Embryonic facial prominence (tissue), 1 donor: ENCODE measurements at regions not wholly inside any gene's neighbourhood (a gene's known extent, or its start where the extent isn't known, plus 50 kb on each side); places are given as distances from the start of the nearest gene placed in this dataset.

Experiments
- DNase-seq: peaks from one replicate; pipeline ENCODE4 v3.0.0-alpha.2; 2016; ENCODE audit errors: extremely low spot score

DNA sequence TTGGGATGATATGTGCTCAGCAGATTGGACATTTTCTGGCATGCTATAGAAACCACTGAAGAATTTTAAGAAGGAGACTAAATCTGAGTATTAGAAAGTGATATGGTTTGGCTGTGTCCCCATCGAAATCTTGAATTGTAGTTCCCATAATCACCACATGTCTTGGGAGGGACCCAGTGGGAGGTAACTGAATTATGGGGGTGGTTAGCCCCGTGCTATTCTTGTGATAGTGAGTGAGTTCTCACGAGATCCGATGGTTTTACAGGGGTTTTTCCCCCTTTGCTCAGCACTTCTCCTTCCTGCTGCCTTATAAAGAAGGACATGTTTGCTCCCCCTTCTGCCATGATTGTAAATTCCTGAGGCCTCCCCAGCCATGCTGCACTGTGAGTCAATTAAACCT is 535.9 kb upstream of the VRK2 start:
- DNase-seq: no peak

DNA sequence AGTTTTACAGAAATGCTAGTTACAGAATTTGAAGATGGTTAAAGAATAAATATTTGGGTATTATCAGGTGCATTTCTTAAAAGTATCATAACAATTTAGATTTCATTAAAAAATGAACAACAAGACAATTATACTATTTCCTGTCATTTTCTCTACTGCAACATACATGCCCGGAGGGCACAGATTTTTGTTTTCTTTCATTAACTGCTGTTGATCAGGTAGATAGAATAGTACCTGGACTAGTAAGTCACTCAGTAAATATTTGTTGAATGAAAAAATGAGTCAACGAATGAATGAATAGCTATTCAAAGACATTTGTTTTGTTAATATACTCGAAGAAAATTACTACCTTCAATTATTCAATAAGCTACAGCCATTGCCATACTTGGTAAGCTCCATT is 531.2 kb upstream of the VRK2 start:
- no peak for DNase-seq

DNA sequence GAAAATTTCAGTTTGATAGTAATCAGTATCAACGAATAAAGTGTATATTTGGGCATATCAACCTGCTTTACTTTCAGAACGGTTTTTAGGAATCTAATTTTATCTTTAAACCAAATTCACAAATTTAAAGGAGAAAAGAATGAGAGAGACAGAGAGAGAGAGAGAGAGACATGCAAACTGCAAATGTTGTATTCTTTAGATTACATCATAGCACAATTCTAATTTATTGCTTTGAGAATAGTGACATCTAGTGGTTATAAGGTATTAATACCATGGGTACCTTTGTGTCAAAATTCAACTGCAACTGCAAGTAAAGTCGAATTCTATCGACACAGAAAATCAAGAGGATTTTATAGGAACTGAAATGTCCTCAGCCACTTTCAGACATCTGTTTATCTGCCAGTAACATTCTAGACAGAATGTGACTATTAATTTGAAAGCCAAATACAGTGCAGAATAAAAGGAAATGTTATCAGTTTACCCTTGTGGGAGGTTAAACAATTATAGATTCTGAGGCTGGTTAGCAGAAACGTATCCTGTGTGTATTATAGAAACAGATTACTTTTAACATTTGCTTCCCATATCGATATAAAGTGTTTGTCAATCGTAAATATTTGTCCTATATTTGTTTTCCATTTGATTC is 529.8 kb upstream of the VRK2 start:
- peak; percentile 49 for DNase-seq

DNA sequence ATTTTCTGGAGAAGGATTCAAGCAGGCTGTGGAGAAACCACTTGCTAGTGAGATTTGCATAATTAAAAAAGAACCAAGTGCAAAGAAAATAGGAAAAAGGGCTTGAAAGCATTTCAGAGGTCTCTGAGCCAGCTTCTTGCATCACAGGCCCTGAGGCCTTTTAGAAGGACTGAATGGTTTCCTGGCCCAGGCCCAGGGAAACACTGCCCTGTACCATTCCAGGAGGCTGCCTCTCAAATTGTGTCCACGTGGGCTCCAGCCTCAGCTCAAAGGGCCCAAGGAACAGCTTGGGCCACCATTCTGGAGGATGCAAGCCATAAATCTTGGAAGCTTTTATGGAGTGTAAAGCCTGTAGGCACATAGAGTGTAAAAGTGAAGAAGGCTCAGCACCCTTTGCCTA is 523.3 kb upstream of the VRK2 start:
- DNase-seq: no peak

DNA sequence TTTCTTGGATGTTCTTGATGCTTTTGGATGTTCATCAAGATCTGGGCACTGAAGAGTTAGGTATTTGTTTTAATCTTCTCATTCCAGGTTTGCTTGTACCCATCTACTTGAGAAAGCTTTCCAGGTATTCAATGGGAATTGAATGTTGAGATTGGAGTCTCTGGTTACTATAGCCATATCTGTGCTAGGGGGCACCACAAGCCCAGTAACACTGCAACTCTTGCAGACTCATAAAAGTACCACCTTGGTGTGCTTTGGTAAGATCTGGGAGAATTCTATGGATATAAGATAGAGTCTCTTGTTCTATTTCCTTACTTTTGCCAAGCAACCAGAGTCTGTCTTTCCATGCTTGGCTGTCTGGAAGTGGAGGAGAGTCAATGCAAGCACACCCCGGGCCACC is 518.9 kb upstream of the VRK2 start:
- DNase-seq: no peak

DNA sequence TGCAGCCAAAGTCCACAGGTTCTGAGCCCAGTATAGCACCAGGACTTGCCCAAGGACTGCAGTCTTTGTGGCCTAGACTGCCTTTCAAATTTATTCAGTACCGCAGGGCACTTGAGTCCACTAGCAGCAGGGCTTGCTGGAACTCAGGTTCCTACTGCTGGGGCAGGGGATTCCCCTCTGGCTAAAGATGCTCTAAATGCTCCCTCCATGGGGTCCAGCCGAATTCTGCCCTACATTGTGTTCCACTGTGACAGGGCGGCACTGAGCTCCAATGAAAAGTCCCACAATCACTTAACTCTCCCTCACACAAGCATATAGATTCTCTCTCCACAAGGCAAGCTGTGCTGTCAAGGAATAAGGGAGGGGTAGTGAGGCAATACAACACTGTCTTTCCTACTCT is 518.1 kb upstream of the VRK2 start:
- DNase-seq: no peak

DNA sequence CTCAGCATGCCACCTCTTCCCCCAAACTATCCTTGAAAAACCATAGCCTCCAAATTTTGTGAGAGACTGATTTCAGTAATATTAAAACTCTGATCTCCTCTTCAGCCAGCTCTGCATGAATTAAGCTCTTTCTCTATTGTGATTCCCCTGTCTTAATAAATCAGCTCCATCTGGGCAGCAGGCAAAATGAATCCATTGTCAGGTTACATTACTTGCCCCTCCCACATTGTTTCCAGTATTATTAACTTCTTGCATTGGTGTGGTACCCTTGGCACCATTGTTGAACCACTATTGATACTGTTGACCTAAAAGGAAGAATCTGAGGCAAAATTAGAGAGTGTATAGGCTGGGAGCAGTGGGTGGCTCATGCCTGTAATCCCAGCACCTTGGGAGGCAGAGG is 512.2 kb upstream of the VRK2 start:
- no peak for DNase-seq

DNA sequence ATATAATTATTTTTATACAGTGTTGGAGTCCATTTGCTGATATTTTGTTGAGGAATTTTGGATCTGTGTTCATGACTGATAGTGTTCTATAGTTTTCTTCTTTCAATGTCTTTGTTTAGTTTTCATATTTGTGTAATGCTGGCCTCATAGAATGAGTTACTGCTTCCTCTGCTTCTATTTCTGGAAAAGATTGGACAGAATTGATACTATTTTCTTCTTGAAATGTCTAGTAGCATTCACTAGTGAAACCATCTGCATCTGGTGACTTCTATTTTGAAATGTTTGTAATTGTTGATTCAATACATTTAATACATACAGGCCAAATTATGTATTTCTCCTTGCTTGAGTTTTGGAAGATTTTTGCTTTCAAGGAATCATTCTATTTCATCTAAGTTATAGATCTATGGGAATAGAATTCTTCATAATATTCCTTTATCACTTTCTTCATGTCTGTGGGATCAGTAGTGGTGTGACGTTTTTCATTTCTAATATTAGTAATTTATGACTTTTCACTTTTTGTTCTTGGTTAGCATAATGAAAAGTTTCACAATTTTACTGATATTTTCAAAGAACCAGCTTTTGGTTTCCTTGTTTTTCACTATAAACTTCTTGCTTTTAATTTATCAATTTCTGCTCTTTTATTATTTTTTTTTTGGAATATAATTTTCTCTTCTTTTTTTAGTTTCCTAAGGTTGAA is 509.9 kb upstream of the VRK2 start:
- no peak for DNase-seq

DNA sequence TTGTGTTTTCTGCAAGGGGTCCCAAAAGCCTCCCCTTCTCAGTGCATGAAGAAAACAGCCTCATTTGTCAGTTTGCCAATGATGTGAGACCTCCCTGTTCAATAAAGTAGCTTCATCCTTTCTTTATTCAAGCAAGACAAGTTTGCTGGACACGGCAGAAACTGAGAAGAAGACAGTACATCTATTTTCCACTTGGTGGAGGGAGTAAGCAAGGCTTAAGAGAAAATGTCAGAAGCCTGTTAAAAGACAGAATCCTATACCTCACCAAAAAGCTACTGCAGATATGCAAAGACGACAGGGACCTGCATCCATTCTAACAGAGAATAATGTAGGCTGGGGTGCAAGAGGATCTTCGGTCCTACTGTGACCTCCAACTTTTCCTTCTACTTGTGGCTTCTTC is 506.8 kb upstream of the VRK2 start:
- no peak for DNase-seq

DNA sequence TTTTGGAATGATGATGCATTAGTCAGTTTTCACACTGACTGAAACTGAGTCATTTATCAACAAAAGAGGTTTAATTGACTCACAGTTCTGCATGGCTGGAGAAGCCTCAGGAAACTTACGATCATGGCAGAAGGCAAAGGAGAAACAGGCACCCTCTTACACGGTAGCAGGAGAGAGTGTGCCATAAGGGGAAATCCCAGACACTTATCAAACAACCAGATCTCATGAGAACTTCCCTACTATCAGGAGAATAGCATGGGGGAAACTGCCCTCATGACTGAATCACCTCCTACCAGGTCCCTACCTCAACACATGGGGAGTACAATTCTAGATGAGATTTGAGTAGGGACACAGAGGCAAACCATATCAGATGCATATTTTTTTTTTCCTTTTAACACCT is 504.5 kb upstream of the VRK2 start:
- DNase-seq: no peak

DNA sequence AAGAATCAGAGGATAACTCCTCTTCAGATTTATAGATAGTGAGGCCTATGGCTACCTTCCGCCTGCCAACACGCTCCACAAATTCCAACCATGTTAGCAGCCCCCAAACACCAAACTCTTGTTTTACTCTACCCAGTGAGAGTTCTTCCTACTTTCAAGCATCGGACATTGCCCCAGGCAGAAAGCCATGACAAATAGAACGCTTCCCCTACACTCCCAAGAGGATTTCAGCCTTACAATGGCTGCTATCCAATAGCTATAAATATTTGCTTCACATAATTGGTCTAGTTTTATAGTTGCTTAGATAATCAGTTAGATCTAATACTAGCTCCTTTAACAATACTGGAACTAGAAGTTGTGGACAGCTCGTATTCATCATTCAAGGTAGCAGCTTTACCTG is 503.4 kb upstream of the VRK2 start:
- no peak for DNase-seq

DNA sequence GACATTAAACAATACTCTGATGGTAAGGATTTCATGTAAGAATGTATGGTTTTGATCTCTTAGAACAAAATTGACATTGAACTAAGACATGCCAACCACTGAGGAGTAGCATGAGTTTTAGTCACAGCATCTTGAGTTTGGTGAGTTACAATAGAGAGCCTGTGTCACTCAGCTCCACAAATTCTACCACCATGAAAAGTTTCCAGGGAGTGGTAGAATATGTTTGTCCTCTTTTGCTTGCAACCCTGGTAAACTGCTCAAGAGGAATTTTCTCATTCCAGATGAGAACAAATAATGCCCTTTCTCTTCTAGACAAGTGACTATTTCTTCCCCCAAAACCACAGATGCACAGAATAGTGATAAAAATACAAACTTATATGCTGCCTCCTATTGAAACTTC is 502.0 kb upstream of the VRK2 start:
- no peak for DNase-seq

DNA sequence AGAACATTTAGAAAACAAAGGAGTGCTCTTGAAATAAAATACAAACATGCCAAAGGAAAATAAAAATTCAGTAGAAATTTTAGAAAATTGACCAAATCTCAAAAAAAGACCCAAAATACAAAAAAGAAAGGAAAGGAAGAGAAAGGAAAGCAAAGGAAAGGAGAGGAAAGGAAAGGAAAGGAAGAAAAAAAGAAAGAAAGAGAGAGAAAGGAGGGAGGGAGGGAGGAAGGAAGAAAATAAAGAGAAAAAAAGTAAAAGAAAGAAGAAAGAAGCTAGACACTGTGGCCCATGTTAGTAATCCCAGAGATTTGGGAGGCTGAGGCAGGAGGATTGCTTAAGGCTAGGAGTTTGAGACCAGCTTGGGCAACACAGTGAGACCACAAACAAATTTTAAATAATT is 500.1 kb upstream of the VRK2 start:
- DNase-seq: no peak

DNA sequence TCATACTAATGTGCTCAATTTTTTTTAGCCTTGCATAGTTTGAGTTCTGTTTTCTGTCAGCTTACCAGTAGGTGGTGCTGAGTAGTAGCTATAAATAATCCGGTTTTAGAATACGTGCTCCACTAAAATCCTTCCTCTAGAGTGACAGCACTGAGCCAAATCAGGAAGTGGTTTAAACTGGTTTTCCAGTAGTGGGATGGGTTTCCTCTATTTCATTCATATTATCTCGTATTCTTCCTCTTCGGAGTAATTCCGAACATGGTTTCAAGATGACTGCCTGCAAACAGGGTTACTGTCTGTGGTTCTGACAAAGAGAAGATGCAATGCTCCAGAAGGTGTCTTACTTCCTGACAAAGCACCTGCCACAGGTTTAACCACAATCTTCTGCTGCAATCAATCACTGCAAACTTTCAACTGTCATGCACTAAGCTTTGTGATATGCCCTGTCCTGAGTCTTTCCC is 496.9 kb upstream of the VRK2 start:
- DNase-seq: no peak

DNA sequence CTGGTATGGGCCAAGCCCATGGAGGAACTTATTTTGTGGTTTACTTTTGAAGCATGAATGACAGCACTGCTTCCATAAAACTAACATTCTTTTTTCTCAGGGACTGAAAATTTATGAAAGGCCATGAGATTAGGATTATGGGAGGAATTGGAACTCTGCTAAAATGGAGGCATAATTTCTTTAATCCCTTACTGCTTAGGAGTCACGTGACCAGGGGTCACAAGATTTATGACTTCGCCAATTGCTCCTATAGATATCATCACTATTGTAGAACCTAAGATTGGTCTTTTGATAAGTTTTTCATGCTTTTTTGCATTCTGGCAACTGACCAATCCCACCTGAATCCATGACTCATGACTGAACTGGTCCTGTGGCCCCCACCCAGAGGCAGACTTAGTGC is 495.7 kb upstream of the VRK2 start:
- no peak for DNase-seq

DNA sequence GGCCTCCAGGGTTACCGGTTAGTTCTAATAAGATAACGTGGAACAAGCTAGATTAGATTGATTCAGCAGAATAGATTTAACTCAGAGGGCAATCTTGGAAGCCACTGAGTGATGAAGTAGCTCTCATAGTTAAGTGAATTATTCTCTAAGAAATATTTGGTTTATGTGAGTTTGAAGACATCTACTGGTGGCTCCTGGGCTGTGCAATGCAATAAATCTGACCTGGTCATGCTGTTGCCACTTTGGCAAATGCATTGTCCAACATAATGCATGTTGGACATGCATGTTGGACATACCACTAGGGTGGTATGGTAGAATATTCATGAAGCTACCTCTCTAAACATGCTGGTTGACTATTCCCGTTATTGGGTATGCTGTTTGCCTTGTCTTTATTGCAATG is 493.7 kb upstream of the VRK2 start:
- DNase-seq: no peak

DNA sequence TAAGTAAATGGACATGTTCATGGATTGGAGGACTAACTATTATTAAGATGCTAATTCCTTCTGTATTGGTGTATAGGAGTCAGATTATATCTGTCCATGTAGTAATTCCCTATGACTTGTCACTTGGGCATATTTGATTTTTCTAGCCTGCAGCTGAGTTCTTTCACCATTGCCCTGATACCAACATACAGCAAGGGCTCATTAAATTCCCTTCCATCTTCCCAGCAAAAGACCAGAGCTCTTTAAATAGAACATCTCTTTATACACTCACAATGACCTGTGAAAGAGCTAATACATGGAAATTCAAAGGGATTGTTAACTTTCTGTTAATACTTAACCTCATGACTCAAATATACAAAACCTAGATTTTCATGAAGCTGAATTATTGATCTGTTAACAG is 492.3 kb upstream of the VRK2 start:
- no peak for DNase-seq

DNA sequence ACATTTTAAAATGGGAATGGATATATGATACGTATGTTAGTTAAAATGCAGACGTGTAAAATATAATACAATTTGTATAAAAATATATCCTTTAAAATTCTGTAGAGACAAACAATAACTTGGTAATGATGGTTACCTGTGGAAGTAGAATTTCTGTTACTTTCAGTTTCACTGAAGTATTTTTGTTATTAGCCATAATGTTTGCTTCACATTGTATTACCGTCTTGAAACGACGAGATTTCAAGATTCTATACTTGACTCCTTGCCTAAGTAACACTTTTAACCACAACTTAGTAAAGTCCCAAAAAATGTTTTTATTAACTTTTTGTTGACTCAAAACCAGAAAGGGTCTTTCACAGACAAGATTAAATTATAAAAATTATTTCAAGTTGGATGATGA is 488.3 kb upstream of the VRK2 start:
- no peak for DNase-seq

DNA sequence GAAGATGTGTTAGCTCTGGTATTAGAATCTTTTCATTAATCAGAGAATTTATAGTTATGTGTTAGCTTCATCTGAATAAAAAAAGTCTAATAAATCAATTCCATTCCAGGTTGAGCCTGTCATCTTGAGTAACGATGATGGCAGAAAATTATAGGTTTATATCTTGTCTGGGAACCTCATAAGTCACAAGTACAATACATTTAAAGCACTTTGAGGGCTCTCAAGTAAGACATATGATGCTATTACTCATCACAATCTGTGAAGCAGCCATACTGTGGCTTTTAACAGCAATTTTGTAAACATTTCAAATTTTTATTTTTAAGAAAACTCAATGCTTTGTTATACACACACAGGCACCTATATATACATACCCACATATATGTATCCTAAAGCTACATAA is 484.1 kb upstream of the VRK2 start:
- no peak for DNase-seq

DNA sequence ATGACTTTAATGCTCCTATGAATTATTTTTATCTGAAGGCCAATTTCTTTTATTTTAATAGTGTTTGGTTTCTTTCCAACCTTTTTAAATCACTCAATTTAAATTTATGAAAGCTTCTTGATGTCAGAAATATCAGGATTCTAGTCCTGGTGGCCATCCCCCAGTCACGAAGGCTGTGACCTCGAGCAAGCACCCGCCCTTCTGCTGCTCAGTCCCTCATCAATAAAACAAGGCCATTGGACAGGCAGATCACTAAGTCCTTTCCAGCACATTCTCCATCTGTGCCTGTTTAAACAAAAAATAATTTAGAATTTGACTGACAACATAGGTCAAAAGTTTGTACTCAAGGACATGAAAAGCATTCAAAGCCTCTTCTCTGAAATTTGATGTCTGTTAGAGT is 483.6 kb upstream of the VRK2 start:
- DNase-seq: no peak

DNA sequence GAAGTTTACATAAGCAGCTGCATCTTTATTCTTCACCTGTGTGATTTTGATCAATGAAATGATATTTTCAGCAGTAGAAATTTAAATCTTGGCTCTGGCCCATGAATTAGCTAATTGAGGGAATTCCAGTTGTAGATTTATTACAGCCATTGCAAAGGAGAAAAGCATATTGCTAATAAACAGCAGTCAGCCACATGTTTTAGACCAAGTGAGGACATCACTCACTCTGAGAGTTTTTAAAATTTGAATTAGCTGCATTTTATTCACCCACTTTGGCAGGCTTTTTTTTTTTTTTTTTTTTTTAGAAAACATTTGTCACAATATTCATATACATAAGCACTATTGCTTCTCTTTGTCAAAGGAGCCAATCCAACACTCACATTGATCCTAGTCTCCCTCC is 479.4 kb upstream of the VRK2 start:
- DNase-seq: no peak

DNA sequence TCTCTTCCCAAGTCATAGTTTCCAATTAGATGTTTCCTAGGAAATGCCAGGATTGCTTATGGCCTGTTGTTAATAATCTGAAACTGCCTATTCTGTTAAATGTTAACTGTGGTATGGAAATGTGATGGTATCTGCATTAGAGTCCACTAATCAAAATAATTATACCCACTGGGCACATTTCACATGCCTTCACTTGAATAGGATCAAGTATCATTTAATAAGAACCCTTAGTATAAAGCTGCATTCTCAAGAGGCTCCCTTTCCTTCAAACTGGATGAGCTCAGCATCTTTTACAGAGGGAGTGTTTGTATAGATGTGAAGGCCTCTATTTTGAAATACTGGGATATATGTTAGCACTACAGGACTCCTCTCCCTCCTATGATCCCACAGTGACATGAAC is 477.2 kb upstream of the VRK2 start:
- DNase-seq: no peak

DNA sequence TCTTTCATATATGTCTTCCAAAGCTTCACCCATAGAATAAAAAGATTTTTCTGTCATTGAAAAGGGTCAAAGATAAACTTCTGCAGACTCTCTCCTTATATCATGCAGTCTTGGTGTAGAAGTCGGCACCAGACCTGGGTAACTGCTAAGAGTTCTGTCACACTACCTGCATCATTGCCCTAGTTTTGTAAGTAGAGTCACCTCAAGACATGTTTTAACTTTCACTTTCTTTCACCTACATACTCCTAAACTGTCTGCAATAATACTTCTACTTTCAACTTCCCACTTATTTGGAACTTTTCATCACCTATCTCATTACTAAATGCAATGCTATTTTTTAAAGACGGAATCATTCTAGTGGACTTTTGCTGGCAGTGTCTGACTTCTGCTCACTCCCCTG is 475.6 kb upstream of the VRK2 start:
- no peak for DNase-seq

DNA sequence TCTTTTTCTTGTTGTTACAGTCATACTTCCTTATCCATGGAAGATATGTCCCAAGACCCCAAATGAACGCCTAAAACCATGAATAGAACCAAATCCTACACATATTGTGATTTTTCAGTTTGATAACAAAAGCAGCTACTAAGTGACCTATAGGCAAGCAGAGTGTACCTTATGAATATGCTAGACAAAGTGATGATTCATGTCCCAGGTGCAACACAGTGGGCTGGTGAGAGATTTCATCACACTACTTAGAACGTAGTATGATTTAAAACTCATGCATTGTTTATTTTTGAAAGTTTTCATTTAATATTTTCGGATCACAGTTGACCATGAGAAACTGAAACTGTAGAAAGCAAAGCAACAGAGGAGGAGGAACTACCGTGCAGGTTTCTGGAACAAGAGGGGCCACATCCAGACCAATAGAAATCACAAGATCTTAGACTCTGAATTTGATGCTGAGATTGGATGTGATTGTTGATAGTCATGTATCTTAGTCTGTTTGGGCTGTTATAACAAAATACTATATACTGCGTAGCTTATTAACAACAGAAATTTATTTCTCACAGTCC is 470.8 kb upstream of the VRK2 start:
- DNase-seq: no peak
